ENCODE measurements at regions not wholly inside any gene's neighbourhood (a gene's known extent, or its start where the extent isn't known, plus 50 kb on each side); places are given as distances from the start of the nearest gene placed in this dataset.
"Not testable (repeated sequence)": the region's sequence is repeated elsewhere in the genome, so short reads cannot be mapped to it uniquely, and the experiment has no call there.

DNA sequence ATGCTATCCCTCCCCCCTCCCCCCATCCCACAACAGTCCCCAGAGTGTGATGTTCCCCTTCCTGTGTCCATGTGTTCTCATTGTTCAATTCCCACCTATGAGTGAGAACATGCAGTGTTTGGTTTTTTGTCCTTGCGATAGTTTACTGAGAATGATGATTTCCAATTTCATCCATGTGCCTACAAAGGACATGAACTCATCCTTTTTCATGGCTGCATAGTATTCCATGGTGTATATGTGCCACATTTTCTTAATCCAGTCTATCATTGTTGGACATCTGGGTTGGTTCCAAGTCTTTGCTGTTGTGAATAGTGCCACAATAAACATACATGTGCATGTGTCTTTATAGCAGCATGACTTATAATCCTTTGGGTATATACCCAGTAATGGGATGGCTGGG lies 701.3 kb downstream of the PLOD2 start:
- TF ChIP-seq POLR2A, CTCF (IDR thresholded peaks at IDR 0.05): not testable (repeated sequence)

All from lower leg skin (tissue), 3 donors.